IMR-90 (cell line): ENCODE measurements at regions not wholly inside any gene's neighbourhood (a gene's known extent, or its start where the extent isn't known, plus 50 kb on each side); places are given as distances from the start of the nearest gene placed in this dataset.

Experiments
- CEBPB ChIP-seq: IDR thresholded peaks from 2 replicates; pipeline ENCODE4 v1.6.1; 2012; ENCODE audit warnings: low read depth, low read length, improper control_type of control experiment
- CTCF ChIP-seq: conservative IDR thresholded peaks from 2 replicates; pipeline ENCODE4 v1.5.1; 2012; ENCODE audit warnings: mild to moderate bottlenecking, low read depth, low read length, improper control_type of control experiment
- MAFK ChIP-seq: IDR thresholded peaks from 2 replicates; pipeline ENCODE4 v1.6.1; 2012; ENCODE audit warnings: low read depth, low read length, improper control_type of control experiment
- MAZ ChIP-seq: IDR thresholded peaks from 2 replicates; pipeline ENCODE4 v1.6.1; 2012; ENCODE audit warnings: low read depth, mild to moderate bottlenecking, low read length, improper control_type of control experiment, moderate library complexity, borderline replicate concordance
- MXI1 ChIP-seq: IDR thresholded peaks from 2 replicates; pipeline ENCODE4 v1.6.1; 2012; ENCODE audit warnings: low read depth, mild to moderate bottlenecking, low read length, moderate library complexity, borderline replicate concordance
- POLR2A ChIP-seq: IDR thresholded peaks from 2 replicates; pipeline ENCODE4 v1.6.1; 2012; ENCODE audit warnings: mild to moderate bottlenecking, low read depth, low read length
- TF ChIP-seq, protein P1 (sequence below): fragments of 150-350 bp; IDR thresholded peaks from 2 replicates; pipeline ENCODE4 v1.6.1; 2016; ENCODE audit warnings: low read depth, mild to moderate bottlenecking, low read length, moderate library complexity, borderline replicate concordance
- TF ChIP-seq, protein P2 (sequence below): fragments of 150-350 bp; IDR thresholded peaks from 2 replicates; pipeline ENCODE4 v1.6.1; 2017; ENCODE audit warnings: mild to moderate bottlenecking, antibody characterized with exemption, low read length, low read depth

GRCh38 chr11:33634291-33634834 is 66.3 kb downstream of the C11orf91 start:
- no peak for TF ChIP-seq CTCF
- TF ChIP-seq CEBPB, result no peak
- no peak for TF ChIP-seq MXI1
- TF ChIP-seq, protein P1, sequence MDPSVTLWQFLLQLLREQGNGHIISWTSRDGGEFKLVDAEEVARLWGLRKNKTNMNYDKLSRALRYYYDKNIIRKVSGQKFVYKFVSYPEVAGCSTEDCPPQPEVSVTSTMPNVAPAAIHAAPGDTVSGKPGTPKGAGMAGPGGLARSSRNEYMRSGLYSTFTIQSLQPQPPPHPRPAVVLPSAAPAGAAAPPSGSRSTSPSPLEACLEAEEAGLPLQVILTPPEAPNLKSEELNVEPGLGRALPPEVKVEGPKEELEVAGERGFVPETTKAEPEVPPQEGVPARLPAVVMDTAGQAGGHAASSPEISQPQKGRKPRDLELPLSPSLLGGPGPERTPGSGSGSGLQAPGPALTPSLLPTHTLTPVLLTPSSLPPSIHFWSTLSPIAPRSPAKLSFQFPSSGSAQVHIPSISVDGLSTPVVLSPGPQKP, result no peak
- no peak for TF ChIP-seq MAFK
- no peak for TF ChIP-seq POLR2A
- TF ChIP-seq, protein P2, sequence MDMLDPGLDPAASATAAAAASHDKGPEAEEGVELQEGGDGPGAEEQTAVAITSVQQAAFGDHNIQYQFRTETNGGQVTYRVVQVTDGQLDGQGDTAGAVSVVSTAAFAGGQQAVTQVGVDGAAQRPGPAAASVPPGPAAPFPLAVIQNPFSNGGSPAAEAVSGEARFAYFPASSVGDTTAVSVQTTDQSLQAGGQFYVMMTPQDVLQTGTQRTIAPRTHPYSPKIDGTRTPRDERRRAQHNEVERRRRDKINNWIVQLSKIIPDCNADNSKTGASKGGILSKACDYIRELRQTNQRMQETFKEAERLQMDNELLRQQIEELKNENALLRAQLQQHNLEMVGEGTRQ, result no peak
- no peak for TF ChIP-seq MAZ
